ENCODE measurements at regions not wholly inside any gene's neighbourhood (a gene's known extent, or its start where the extent isn't known, plus 50 kb on each side); places are given as distances from the start of the nearest gene placed in this dataset.

DNA sequence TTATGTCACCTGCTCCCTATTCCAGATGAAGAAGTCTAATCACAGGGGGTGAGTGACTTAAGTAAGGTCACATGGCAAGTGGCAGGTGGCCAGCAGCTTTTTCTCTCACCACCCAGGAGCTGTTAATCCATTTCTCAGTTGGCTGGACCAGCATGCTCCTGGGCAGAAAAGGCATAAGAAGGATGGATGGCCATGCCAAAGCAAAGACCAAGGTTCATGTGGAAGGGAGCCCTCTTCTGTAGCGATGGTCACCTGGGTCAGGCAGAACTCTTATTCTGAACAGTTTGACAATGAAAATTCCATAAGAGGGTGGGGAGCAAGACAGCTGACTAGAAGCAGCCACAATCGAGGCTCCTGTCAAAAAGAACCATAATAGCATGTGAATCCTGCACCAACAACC, 538.1 kb downstream of the SUCLA2 start:
- TF ChIP-seq, protein P1, sequence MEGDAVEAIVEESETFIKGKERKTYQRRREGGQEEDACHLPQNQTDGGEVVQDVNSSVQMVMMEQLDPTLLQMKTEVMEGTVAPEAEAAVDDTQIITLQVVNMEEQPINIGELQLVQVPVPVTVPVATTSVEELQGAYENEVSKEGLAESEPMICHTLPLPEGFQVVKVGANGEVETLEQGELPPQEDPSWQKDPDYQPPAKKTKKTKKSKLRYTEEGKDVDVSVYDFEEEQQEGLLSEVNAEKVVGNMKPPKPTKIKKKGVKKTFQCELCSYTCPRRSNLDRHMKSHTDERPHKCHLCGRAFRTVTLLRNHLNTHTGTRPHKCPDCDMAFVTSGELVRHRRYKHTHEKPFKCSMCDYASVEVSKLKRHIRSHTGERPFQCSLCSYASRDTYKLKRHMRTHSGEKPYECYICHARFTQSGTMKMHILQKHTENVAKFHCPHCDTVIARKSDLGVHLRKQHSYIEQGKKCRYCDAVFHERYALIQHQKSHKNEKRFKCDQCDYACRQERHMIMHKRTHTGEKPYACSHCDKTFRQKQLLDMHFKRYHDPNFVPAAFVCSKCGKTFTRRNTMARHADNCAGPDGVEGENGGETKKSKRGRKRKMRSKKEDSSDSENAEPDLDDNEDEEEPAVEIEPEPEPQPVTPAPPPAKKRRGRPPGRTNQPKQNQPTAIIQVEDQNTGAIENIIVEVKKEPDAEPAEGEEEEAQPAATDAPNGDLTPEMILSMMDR (IDR thresholded peaks at IDR 0.05): no peak
- no peak for TF ChIP-seq EZH2 (IDR thresholded peaks at IDR 0.05; ENCODE audit: borderline replicate concordance, insufficient read depth, low read depth, low read length, poor library complexity, severe bottlenecking)

Data from B cell (primary cell).